Suprapubic skin (tissue), 3 donors: ENCODE measurements at regions not wholly inside any gene's neighbourhood (a gene's known extent, or its start where the extent isn't known, plus 50 kb on each side); places are given as distances from the start of the nearest gene placed in this dataset.
A peak's percentile ranks its signal among the peaks of the same experiment; 100 is the strongest.

Experiments
- EP300 ChIP-seq: sonication (generic); formaldehyde crosslinking; IDR thresholded peaks from one replicate; pipeline ENCODE4 v1.6.1; 2017; ENCODE audit warnings: antibody characterized with exemption
- TF ChIP-seq, protein P1 (sequence below), 2 donors: fragments of 200-600 bp in 1 of 2; fragments of 450-650 bp in 1 of 2; sonication (generic) in 1 of 2; IDR thresholded peaks; one replicate each; pipeline ENCODE4 v1.5.1; 2016 to 2019; ENCODE audit warnings: antibody characterized with exemption in 2 of 2, mild to moderate bottlenecking in 1 of 2, moderate library complexity in 1 of 2

DNA sequence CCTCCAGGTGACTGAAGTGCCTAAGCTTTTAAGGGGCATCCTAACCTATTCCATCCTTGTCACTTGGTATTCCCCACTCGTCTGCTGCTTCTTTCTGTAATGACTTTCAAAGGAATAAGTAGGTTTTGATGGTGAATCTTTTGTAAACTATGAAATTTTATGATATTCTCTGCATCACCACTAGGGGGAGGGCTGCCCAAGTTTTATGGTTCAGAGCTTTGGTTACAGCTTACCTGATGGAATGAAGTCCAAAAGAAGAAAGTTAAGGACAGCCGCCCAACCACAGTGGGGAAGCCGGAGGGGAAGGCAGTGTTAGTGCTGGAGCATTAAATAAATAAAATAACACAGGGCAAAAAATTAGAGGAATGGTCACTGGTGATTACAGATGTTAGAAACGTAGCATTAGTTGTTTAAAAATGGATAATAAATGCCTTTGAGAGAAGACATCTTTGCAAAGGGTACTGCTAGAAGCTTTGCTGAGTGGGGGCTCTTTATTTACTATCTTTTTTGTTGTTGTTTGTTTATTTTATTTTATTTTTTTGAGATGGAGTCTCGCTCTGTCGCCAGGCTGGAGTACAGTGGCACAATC lies 204.9 kb downstream of the GBA3 start:
- TF ChIP-seq, protein P1, sequence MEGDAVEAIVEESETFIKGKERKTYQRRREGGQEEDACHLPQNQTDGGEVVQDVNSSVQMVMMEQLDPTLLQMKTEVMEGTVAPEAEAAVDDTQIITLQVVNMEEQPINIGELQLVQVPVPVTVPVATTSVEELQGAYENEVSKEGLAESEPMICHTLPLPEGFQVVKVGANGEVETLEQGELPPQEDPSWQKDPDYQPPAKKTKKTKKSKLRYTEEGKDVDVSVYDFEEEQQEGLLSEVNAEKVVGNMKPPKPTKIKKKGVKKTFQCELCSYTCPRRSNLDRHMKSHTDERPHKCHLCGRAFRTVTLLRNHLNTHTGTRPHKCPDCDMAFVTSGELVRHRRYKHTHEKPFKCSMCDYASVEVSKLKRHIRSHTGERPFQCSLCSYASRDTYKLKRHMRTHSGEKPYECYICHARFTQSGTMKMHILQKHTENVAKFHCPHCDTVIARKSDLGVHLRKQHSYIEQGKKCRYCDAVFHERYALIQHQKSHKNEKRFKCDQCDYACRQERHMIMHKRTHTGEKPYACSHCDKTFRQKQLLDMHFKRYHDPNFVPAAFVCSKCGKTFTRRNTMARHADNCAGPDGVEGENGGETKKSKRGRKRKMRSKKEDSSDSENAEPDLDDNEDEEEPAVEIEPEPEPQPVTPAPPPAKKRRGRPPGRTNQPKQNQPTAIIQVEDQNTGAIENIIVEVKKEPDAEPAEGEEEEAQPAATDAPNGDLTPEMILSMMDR (IDR thresholded peaks at IDR 0.05), result peak in 1 of 2 donors; percentile 70
- no peak for TF ChIP-seq EP300
